ENCODE measurements at regions not wholly inside any gene's neighbourhood (a gene's known extent, or its start where the extent isn't known, plus 50 kb on each side); places are given as distances from the start of the nearest gene placed in this dataset.

GRCh38 chr1:216830424-216831210, 107.4 kb upstream of the ESRRG start:
- TF ChIP-seq ISL1 (CRISPR knock-in tag; IDR thresholded peaks at IDR 0.05) (no peak), OSR1 (CRISPR knock-in tag; IDR thresholded peaks at IDR 0.05) (no peak), PATZ1 (CRISPR knock-in tag; IDR thresholded peaks at IDR 0.05; ENCODE audit: borderline replicate concordance) (no peak), ARNTL (CRISPR knock-in tag; IDR thresholded peaks at IDR 0.05; ENCODE audit: borderline replicate concordance, low read depth) (no peak), CSDC2 (CRISPR knock-in tag; IDR thresholded peaks at IDR 0.05) (no peak)
- TF ChIP-seq, protein P1, sequence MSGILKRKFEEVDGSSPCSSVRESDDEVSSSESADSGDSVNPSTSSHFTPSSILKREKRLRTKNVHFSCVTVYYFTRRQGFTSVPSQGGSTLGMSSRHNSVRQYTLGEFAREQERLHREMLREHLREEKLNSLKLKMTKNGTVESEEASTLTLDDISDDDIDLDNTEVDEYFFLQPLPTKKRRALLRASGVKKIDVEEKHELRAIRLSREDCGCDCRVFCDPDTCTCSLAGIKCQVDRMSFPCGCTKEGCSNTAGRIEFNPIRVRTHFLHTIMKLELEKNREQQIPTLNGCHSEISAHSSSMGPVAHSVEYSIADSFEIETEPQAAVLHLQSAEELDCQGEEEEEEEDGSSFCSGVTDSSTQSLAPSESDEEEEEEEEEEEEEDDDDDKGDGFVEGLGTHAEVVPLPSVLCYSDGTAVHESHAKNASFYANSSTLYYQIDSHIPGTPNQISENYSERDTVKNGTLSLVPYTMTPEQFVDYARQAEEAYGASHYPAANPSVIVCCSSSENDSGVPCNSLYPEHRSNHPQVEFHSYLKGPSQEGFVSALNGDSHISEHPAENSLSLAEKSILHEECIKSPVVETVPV (CRISPR knock-in tag; IDR thresholded peaks at IDR 0.05) = no peak

Measured in SK-N-SH treated with all-trans-retinoic acid at 6 μM for 48 hours (cell line).